T-helper 2 cell treated with Interferon-gamma antibody and Interleukin-4, amounts not matched to agents 100 ng/mL and 5 ng/mL, for 36 hours (primary cell): ENCODE measurements at regions not wholly inside any gene's neighbourhood (a gene's known extent, or its start where the extent isn't known, plus 50 kb on each side); places are given as distances from the start of the nearest gene placed in this dataset.
"Not testable (repeated sequence)": the region's sequence is repeated elsewhere in the genome, so short reads cannot be mapped to it uniquely, and the experiment has no call there.

Source experiments
- intact Hi-C: fragments of 100-400 bp; cut with micrococcal nuclease; formaldehyde crosslinking; loops from one replicate; pipeline ENCODE4 v1.15.1; 2023

GRCh38 chrX:65831268-65831667, 163.8 kb downstream of the MSN start:
- intact Hi-C loops, result no loop called here

GRCh38 chrX:65828599-65828998, 161.1 kb downstream of the MSN start:
- intact Hi-C loops, result no loop called here

GRCh38 chrX:65825226-65825625, 157.8 kb downstream of the MSN start:
- intact Hi-C loops, result not testable (repeated sequence)

- intact Hi-C loops, result no loop called here
Observed at GRCh38 chrX:65821721-65822496, 154.5 kb downstream of the MSN start.

- intact Hi-C loops, result not testable (repeated sequence)
Observed at GRCh38 chrX:65819983-65820382, 152.5 kb downstream of the MSN start.

- intact Hi-C loops, result no loop called here
Observed at GRCh38 chrX:65813245-65813644, 145.8 kb downstream of the MSN start.

GRCh38 chrX:65811558-65812228, 144.2 kb downstream of the MSN start:
- intact Hi-C loops, result no loop called here
